Activated CD8-positive, alpha-beta T cell treated with anti-CD3 and anti-CD28 coated beads, Interleukin-2, amount 10 ng/mL, durations not matched to agents 7 days and 5 days (primary cell): ENCODE measurements at regions not wholly inside any gene's neighbourhood (a gene's known extent, or its start where the extent isn't known, plus 50 kb on each side); places are given as distances from the start of the nearest gene placed in this dataset.

Experiments used
- ATAC-seq: fragments of 150-1000 bp; cut with Tn5 transposase; one replicate; pipeline ENCODE4 v1.10.0; 2021; ENCODE audit warnings: moderate library complexity
- CTCF ChIA-PET: fragments of 350-600 bp; sonication (Branson Sonifier 250); formaldehyde crosslinking; loops from one replicate; lab custom pipeline; 2021; ENCODE audit warnings: antibody characterized with exemption; lab: Charles Lee
- POLR2A ChIA-PET: fragments of 350-600 bp; sonication (Branson Sonifier 250); formaldehyde crosslinking; loops from one replicate; lab custom pipeline; 2021; ENCODE audit warnings: antibody characterized with exemption; lab: Charles Lee
- DNase-seq: peaks from one replicate; pipeline ENCODE4 v3.0.0-alpha.2; 2020
- H3K27ac Mint-ChIP-seq: one replicate; pipeline ENCODE4 v1.8.0; 2021; ENCODE audit warnings: mild to moderate bottlenecking, mixed read lengths
- H3K27me3 Mint-ChIP-seq: one replicate; pipeline ENCODE4 v1.8.0; 2021; ENCODE audit warnings: low read depth, mixed read lengths
- H3K36me3 Mint-ChIP-seq: one replicate; pipeline ENCODE4 v1.8.0; 2021; ENCODE audit warnings: low read depth, mixed read lengths
- H3K4me1 Mint-ChIP-seq: one replicate; pipeline ENCODE4 v1.8.0; 2021; ENCODE audit warnings: low read depth, mixed read lengths
- H3K4me3 Mint-ChIP-seq: one replicate; pipeline ENCODE4 v1.8.0; 2021; ENCODE audit warnings: mild to moderate bottlenecking, mixed read lengths
- H3K9me3 Mint-ChIP-seq: one replicate; pipeline ENCODE4 v1.8.0; 2022; ENCODE audit warnings: mixed read lengths; ENCODE audit not compliant: insufficient read depth

DNA sequence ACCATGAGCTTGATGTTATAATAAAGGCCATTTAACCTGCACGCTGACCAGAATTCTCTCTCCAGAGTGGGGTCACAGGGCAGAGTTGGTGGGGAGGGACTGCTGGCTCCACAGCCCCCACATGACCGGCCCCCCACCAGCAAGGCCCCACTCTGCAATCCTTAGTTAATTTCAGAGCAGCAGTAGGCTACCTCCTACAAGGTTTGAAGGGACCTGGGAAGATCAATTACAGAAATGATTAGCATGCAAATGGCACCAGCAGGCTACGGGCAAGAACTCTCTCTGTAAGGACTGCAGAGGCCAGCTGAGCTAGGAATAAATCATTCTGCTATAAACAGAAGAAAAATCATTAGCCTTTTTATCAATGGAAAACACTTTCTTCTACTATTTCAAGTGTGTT, 135.3 kb downstream of the C1D start:
- no peak for ATAC-seq

GRCh38 chr2:67930156-67930555, 132.6 kb downstream of the C1D start:
- H3K4me1 Mint-ChIP-seq, result no peaks in the 10 kb centered on the region
- ChIA-PET POLR2A (no interaction called here), CTCF (no interaction called here)
- H3K27me3 Mint-ChIP-seq, result peaks cover 2% of the 10 kb centered on the region
- H3K4me3 Mint-ChIP-seq, result no peak overlapping the region
- DNase-seq (no peak), ATAC-seq (no peak)
- H3K36me3 Mint-ChIP-seq, result no peaks in the 10 kb centered on the region
- H3K27ac Mint-ChIP-seq, result no peak overlapping the region
- no peaks in the 10 kb centered on the region for H3K9me3 Mint-ChIP-seq

More for the DNA sequence above, 135.3 kb downstream of the C1D start:
- Mint-ChIP-seq H3K27me3 (peaks cover 3% of the 10 kb centered on the region), H3K36me3 (no peaks in the 10 kb centered on the region), H3K4me1 (no peaks in the 10 kb centered on the region), H3K27ac (no peak overlapping the region), H3K9me3 (no peaks in the 10 kb centered on the region), H3K4me3 (no peak overlapping the region)
- POLR2A ChIA-PET, result no interaction called here
- no peak for DNase-seq
- CTCF ChIA-PET, result no interaction called here

DNA sequence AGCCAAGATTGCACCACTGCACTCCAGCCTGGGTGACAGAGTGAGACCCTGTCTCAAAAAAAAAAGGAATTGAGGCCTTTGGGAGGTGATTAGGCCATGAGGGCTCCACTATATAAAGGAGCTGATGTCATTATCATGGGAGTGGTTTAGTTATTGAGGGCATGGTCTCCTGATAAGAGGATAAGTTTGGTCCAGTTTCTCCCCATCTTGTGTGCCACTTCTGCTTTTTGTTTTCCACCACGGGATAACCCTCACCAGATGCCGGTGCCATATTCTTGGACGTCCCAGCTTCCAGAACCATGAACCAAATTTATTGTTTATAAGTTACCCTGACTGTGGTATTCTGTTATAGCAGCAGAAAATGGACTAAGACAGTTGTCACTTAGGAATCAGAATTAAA, 125.8 kb downstream of the C1D start:
- Mint-ChIP-seq H3K4me1 (no peaks in the 10 kb centered on the region), H3K27me3 (no peaks in the 10 kb centered on the region), H3K36me3 (no peaks in the 10 kb centered on the region), H3K27ac (no peak overlapping the region), H3K9me3 (no peaks in the 10 kb centered on the region), H3K4me3 (no peak overlapping the region)
- POLR2A ChIA-PET, result no interaction called here
- ATAC-seq (no peak), DNase-seq (no peak)
- CTCF ChIA-PET, result no interaction called here

- no peak for ATAC-seq
- ChIA-PET POLR2A (no interaction called here), CTCF (no interaction called here)
- no peak overlapping the region for H3K4me3 Mint-ChIP-seq
- H3K27ac Mint-ChIP-seq, result no peak overlapping the region
- no peaks in the 10 kb centered on the region for H3K27me3 Mint-ChIP-seq
- H3K36me3 Mint-ChIP-seq, result no peaks in the 10 kb centered on the region
- H3K9me3 Mint-ChIP-seq, result no peaks in the 10 kb centered on the region
- DNase-seq, result no peak
- no peaks in the 10 kb centered on the region for H3K4me1 Mint-ChIP-seq
Measured at GRCh38 chr2:67938053-67938452, 124.8 kb downstream of the C1D start.

DNA sequence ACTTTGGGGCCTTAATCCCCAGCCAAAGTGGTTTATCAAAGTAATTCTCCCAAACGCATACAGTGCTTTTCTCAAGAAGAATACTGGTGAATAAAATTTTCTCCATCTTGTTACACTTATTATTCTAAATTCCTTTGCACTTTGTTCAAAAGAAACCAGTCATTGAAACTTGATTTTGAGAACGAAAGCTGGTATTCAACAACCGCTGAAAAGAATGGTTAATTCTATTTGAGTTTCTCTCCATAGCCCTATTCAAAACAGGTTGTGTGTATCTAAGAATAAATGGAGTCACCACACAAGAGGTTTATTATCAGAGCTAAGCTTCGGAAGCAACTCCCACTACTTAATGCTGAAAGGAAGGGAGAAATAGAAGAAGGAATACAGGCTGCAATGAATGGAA, 117.7 kb downstream of the C1D start:
- ChIA-PET CTCF (no interaction called here), POLR2A (no interaction called here)
- H3K9me3 Mint-ChIP-seq, result no peaks in the 10 kb centered on the region
- no peaks in the 10 kb centered on the region for H3K36me3 Mint-ChIP-seq
- H3K27me3 Mint-ChIP-seq, result peaks cover 5% of the 10 kb centered on the region
- no peak for DNase-seq
- ATAC-seq, result no peak
- no peaks in the 10 kb centered on the region for H3K4me1 Mint-ChIP-seq
- H3K27ac Mint-ChIP-seq, result no peak overlapping the region
- no peak overlapping the region for H3K4me3 Mint-ChIP-seq

GRCh38 chr2:67945940-67946339, 116.9 kb downstream of the C1D start:
- H3K27ac Mint-ChIP-seq, result no peak overlapping the region
- H3K4me1 Mint-ChIP-seq, result no peaks in the 10 kb centered on the region
- no peaks in the 10 kb centered on the region for H3K36me3 Mint-ChIP-seq
- peaks cover 5% of the 10 kb centered on the region for H3K27me3 Mint-ChIP-seq
- DNase-seq (no peak), ATAC-seq (no peak)
- no peaks in the 10 kb centered on the region for H3K9me3 Mint-ChIP-seq
- H3K4me3 Mint-ChIP-seq, result no peak overlapping the region
- ChIA-PET POLR2A (no interaction called here), CTCF (no interaction called here)

- H3K9me3 Mint-ChIP-seq, result no peaks in the 10 kb centered on the region
- H3K4me1 Mint-ChIP-seq, result no peaks in the 10 kb centered on the region
- no peak overlapping the region for H3K27ac Mint-ChIP-seq
- ChIA-PET POLR2A (no interaction called here), CTCF (no interaction called here)
- DNase-seq, result no peak
- no peaks in the 10 kb centered on the region for H3K36me3 Mint-ChIP-seq
- no peak overlapping the region for H3K4me3 Mint-ChIP-seq
- no peak for ATAC-seq
- H3K27me3 Mint-ChIP-seq, result peaks cover 5% of the 10 kb centered on the region
Measured at GRCh38 chr2:67948057-67948456, 114.7 kb downstream of the C1D start.

GRCh38 chr2:67948506-67948905, 114.3 kb downstream of the C1D start:
- DNase-seq (no peak), ATAC-seq (no peak)
- ChIA-PET POLR2A (no interaction called here), CTCF (no interaction called here)
- H3K27me3 Mint-ChIP-seq, result peaks cover 5% of the 10 kb centered on the region
- no peak overlapping the region for H3K4me3 Mint-ChIP-seq
- no peaks in the 10 kb centered on the region for H3K9me3 Mint-ChIP-seq
- H3K36me3 Mint-ChIP-seq, result no peaks in the 10 kb centered on the region
- H3K27ac Mint-ChIP-seq, result no peak overlapping the region
- H3K4me1 Mint-ChIP-seq, result no peaks in the 10 kb centered on the region

DNA sequence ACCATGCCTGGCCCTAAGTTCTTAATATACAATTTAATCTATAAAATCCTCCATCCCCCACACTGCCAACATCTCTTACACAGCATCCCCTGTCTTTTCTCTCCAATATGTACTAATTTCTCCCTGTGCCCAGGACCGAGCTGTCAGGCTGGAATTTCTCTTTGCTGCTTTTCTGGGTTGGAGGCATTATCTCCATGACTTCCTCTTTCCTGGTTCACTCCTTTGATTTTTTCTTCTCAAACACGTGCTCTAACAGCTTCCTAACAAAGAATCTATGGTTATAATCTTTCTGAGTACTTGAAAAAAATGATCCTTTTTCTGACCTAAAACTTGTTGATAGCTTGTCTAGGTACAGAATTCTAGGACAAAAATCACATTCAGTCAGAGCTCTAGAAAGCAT, 112.8 kb downstream of the C1D start:
- CTCF ChIA-PET, result no interaction called here
- no peaks in the 10 kb centered on the region for H3K36me3 Mint-ChIP-seq
- ATAC-seq, result no peak
- H3K4me1 Mint-ChIP-seq, result no peaks in the 10 kb centered on the region
- no peak for DNase-seq
- no peaks in the 10 kb centered on the region for H3K27me3 Mint-ChIP-seq
- H3K9me3 Mint-ChIP-seq, result no peaks in the 10 kb centered on the region
- no peak overlapping the region for H3K4me3 Mint-ChIP-seq
- POLR2A ChIA-PET, result no interaction called here
- no peak overlapping the region for H3K27ac Mint-ChIP-seq

DNA sequence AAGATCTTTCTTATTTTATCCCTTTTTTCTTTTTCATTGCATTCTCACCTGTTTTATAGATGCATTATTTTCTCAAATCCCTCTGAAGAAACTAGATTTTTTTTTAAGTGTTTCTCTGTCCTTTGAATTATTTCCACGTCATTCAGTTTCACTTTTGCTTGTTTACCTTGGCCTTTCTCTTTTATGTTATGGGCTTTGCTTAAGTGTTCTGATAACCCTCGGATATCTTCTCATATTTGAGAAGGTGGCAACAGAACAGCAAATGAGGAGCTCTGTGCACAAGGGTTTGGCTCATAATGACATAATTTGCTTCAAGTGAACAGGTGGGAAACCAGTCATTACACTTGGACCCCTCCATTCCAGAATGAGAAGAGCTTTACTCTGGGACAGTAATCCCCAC, 111.9 kb downstream of the C1D start:
- no peaks in the 10 kb centered on the region for H3K36me3 Mint-ChIP-seq
- no peak overlapping the region for H3K4me3 Mint-ChIP-seq
- no peak for DNase-seq
- H3K9me3 Mint-ChIP-seq, result no peaks in the 10 kb centered on the region
- H3K4me1 Mint-ChIP-seq, result no peaks in the 10 kb centered on the region
- H3K27ac Mint-ChIP-seq, result no peak overlapping the region
- no peaks in the 10 kb centered on the region for H3K27me3 Mint-ChIP-seq
- POLR2A ChIA-PET, result no interaction called here
- ATAC-seq, result no peak
- CTCF ChIA-PET, result no interaction called here

- no peaks in the 10 kb centered on the region for H3K27me3 Mint-ChIP-seq
- no peaks in the 10 kb centered on the region for H3K36me3 Mint-ChIP-seq
- ATAC-seq, result no peak
- H3K4me3 Mint-ChIP-seq, result no peak overlapping the region
- no peaks in the 10 kb centered on the region for H3K4me1 Mint-ChIP-seq
- ChIA-PET POLR2A (no interaction called here), CTCF (no interaction called here)
- no peak for DNase-seq
- no peak overlapping the region for H3K27ac Mint-ChIP-seq
- H3K9me3 Mint-ChIP-seq, result no peaks in the 10 kb centered on the region
Measured at GRCh38 chr2:67952066-67952465, 110.7 kb downstream of the C1D start.

GRCh38 chr2:67954093-67954748, 108.6 kb downstream of the C1D start:
- POLR2A ChIA-PET, result no interaction called here
- H3K9me3 Mint-ChIP-seq, result no peaks in the 10 kb centered on the region
- H3K27ac Mint-ChIP-seq, result no peak overlapping the region
- CTCF ChIA-PET, result no interaction called here
- no peaks in the 10 kb centered on the region for H3K27me3 Mint-ChIP-seq
- ATAC-seq, result no peak
- no peak for DNase-seq
- H3K4me3 Mint-ChIP-seq, result no peak overlapping the region
- H3K4me1 Mint-ChIP-seq, result no peaks in the 10 kb centered on the region
- no peaks in the 10 kb centered on the region for H3K36me3 Mint-ChIP-seq
